MM.1S (cell line): ENCODE measurements at regions not wholly inside any gene's neighbourhood (a gene's known extent, or its start where the extent isn't known, plus 50 kb on each side); places are given as distances from the start of the nearest gene placed in this dataset.

Experiments used
- DNase-seq: peaks from one replicate; pipeline ENCODE4 v3.0.0-alpha.2; 2015
- H2AFZ ChIP-seq: fragments of 300-600 bp; sonication (generic); 2 replicates; pipeline ENCODE4 v1.6.0; 2016; ENCODE audit warnings: antibody characterized with exemption, low read length
- H3F3A ChIP-seq: fragments of 300-600 bp; sonication (generic); 2 replicates; pipeline ENCODE4 v1.6.1; 2016; ENCODE audit warnings: mild to moderate bottlenecking, antibody characterized with exemption, low read length, moderate library complexity, mixed read lengths; ENCODE audit not compliant: insufficient read depth
- H3K27ac ChIP-seq: fragments of 300-600 bp; sonication (generic); 2 replicates; pipeline ENCODE4 v1.5.1; 2016; ENCODE audit warnings: mild to moderate bottlenecking, low read length
- H3K27me3 ChIP-seq: fragments of 300-600 bp; sonication (generic); replicated peaks from 2 replicates; pipeline ENCODE4 v1.6.0; 2016; ENCODE audit warnings: low read length; ENCODE audit not compliant: insufficient read depth
- H3K36me3 ChIP-seq: fragments of 300-600 bp; sonication (generic); replicated peaks from 2 replicates; pipeline ENCODE4 v1.6.1; 2016; ENCODE audit warnings: mild to moderate bottlenecking, low read length, mixed read lengths; ENCODE audit not compliant: insufficient read depth
- H3K4me1 ChIP-seq: fragments of 300-600 bp; sonication (generic); 2 replicates; pipeline ENCODE4 v1.6.1; 2016; ENCODE audit warnings: low read length, mixed read lengths
- H3K4me2 ChIP-seq: fragments of 300-600 bp; sonication (generic); 2 replicates; pipeline ENCODE4 v1.6.0; 2016; ENCODE audit warnings: low read depth, low read length
- H3K4me3 ChIP-seq: fragments of 300-600 bp; sonication (generic); 2 replicates; pipeline ENCODE4 v1.5.1; 2016; ENCODE audit warnings: low read length, mixed read lengths
- H3K79me2 ChIP-seq: fragments of 300-600 bp; sonication (generic); 2 replicates; pipeline ENCODE4 v1.6.1; 2016; ENCODE audit warnings: mixed run types, low read length, mixed read lengths
- H3K9ac ChIP-seq: fragments of 300-600 bp; sonication (generic); 2 replicates; pipeline ENCODE4 v1.6.1; 2016; ENCODE audit warnings: low read length, mixed read lengths
- H3K9me2 ChIP-seq: fragments of 300-600 bp; sonication (generic); replicated peaks from 2 replicates; pipeline ENCODE4 v1.6.1; 2016; ENCODE audit warnings: mild to moderate bottlenecking, low read length, mixed read lengths; ENCODE audit not compliant: insufficient read depth
- H3K9me3 ChIP-seq: fragments of 300-600 bp; sonication (generic); replicated peaks from 2 replicates; pipeline ENCODE4 v1.6.1; 2016; ENCODE audit warnings: mild to moderate bottlenecking, low read length, mixed read lengths; ENCODE audit not compliant: insufficient read depth
- H4K20me1 ChIP-seq: fragments of 300-600 bp; sonication (generic); 2 replicates; pipeline ENCODE4 v1.6.1; 2016; ENCODE audit warnings: mild to moderate bottlenecking, low read length, moderate library complexity, mixed read lengths; ENCODE audit not compliant: insufficient read depth
- EZH2 ChIP-seq: fragments of 300-600 bp; sonication (generic); optimal IDR thresholded peaks from 2 replicates; pipeline ENCODE3; 2017; ENCODE audit warnings: low read depth, mild to moderate bottlenecking, antibody characterized with exemption, low read length, mixed read lengths
- EZH2phosphoT487 ChIP-seq: fragments of 300-600 bp; sonication (generic); IDR thresholded peaks from 2 replicates; pipeline ENCODE4 v1.6.1; 2018; ENCODE audit warnings: antibody characterized with exemption, low read length
- TF ChIP-seq, protein P1 (sequence below): fragments of 300-600 bp; sonication (generic); IDR thresholded peaks from 2 replicates; pipeline ENCODE4 v1.5.1; 2016; ENCODE audit warnings: antibody characterized with exemption, low read length, mixed read lengths

DNA sequence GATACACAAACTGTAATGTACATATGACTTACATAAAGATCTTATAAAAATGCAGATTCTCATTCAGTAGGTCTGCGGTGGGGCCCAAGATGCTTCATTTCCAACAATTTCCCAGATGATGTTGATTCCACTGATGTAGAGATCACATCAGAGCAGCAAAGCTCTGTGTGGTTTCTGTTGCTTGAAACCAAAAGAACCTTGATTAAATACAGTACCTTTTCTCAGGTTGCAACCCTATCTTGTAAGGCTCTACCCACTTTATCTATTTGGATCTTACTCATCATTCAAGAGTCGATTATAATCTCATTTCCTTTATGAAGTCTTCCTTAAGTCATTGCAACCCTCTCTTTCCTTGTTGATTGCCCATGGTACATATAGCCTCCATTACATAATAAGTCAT, 816.8 kb downstream of the RPA4 start:
- no peak overlapping the region for H3K4me2 ChIP-seq
- no peaks in the 10 kb centered on the region for H3K79me2 ChIP-seq
- DNase-seq, result no peak
- H2AFZ ChIP-seq, result no peak overlapping the region
- H3K9me2 ChIP-seq, result no peaks in the 10 kb centered on the region
- no peaks in the 10 kb centered on the region for H3K9me3 ChIP-seq
- H3K4me3 ChIP-seq, result no peak overlapping the region
- H4K20me1 ChIP-seq, result no peaks in the 10 kb centered on the region
- TF ChIP-seq EZH2phosphoT487, result no peak
- H3K9ac ChIP-seq, result no peak overlapping the region
- no peaks in the 10 kb centered on the region for H3F3A ChIP-seq
- H3K27me3 ChIP-seq, result no peaks in the 10 kb centered on the region
- no peak overlapping the region for H3K27ac ChIP-seq
- H3K36me3 ChIP-seq, result no peaks in the 10 kb centered on the region
- H3K4me1 ChIP-seq, result no peaks in the 10 kb centered on the region

DNA sequence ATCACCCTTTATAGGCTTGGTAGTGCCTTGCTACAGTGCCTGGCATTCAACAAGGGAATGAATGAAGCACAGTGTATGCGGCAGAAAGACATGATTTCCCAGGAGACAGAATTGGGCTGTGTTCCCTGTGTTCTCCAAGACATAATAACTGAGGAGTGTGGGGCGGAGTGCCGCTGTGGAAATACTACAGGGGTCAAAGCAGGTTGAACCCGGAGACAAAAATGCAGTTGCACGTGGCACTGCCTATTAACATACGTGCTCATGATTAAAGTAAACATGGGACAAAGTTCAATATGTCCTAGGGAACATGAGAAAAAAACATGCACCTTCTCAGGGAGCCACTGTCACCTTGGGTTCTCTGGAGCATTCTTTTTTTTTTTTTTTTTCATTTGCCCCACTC, 820.8 kb downstream of the RPA4 start:
- TF ChIP-seq, protein P1, sequence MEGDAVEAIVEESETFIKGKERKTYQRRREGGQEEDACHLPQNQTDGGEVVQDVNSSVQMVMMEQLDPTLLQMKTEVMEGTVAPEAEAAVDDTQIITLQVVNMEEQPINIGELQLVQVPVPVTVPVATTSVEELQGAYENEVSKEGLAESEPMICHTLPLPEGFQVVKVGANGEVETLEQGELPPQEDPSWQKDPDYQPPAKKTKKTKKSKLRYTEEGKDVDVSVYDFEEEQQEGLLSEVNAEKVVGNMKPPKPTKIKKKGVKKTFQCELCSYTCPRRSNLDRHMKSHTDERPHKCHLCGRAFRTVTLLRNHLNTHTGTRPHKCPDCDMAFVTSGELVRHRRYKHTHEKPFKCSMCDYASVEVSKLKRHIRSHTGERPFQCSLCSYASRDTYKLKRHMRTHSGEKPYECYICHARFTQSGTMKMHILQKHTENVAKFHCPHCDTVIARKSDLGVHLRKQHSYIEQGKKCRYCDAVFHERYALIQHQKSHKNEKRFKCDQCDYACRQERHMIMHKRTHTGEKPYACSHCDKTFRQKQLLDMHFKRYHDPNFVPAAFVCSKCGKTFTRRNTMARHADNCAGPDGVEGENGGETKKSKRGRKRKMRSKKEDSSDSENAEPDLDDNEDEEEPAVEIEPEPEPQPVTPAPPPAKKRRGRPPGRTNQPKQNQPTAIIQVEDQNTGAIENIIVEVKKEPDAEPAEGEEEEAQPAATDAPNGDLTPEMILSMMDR, result no peak
- TF ChIP-seq EZH2 (no peak), EZH2phosphoT487 (no peak)
- Histone ChIP-seq H3K27me3 (no peaks in the 10 kb centered on the region), H3K27ac (no peak overlapping the region), H3K9ac (no peak overlapping the region), H3K79me2 (no peaks in the 10 kb centered on the region), H3F3A (no peaks in the 10 kb centered on the region), H3K4me3 (no peak overlapping the region), H3K9me2 (no peaks in the 10 kb centered on the region), H2AFZ (no peak overlapping the region), H3K4me1 (no peaks in the 10 kb centered on the region), H3K9me3 (no peaks in the 10 kb centered on the region), H3K4me2 (no peak overlapping the region), H4K20me1 (no peaks in the 10 kb centered on the region), H3K36me3 (no peaks in the 10 kb centered on the region)
- no peak for DNase-seq

DNA sequence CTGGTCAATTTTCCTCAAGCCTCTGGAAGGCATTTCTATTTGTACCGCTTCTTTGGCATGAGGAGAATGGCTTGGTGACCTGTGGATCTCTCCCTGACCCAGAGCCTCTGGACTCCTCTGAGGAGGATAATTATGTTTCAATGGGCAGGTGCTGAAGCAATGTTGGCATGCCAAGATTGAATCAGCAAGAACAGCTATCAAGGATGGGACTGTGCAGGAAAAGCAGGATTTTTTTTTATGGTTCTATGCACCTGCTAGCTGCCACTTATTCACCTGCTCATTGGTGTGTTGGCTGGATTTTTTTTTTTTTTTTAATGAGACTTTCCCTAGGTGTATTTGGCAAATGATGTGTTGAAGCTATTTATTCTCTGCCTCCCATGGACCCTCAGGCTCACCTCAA, 821.2 kb downstream of the RPA4 start:
- DNase-seq, result no peak

DNA sequence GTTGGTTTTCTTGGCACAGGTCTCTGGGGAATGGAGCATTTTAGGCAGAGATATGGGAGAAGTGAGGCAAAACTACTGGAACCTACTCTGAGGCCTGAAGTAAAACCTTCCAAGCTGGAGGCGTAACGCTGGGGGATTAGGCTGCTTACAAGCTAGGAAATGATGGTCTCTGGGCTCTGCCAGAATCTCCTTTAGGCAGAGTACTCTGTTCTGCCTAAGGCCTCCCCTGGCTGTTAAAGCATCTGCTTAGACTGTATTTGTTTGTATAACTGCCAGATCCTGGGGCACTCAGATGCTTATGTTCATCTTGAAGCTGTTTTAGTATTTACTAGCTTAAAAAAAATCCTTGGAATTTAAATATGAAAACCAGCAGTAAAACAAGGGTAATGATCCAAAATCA, 822.2 kb downstream of the RPA4 start:
- Histone ChIP-seq H3K9me2 (no peaks in the 10 kb centered on the region), H3K4me3 (no peak overlapping the region), H3F3A (no peaks in the 10 kb centered on the region), H3K4me2 (no peak overlapping the region), H3K9ac (no peak overlapping the region), H3K9me3 (no peaks in the 10 kb centered on the region), H4K20me1 (no peaks in the 10 kb centered on the region), H3K27ac (no peak overlapping the region), H2AFZ (no peak overlapping the region), H3K4me1 (no peaks in the 10 kb centered on the region), H3K79me2 (no peaks in the 10 kb centered on the region), H3K36me3 (no peaks in the 10 kb centered on the region), H3K27me3 (no peaks in the 10 kb centered on the region)
- DNase-seq, result no peak
- TF ChIP-seq EZH2phosphoT487 (no peak), EZH2 (no peak)
- TF ChIP-seq, protein P1, result no peak

More for the DNA sequence above, 821.2 kb downstream of the RPA4 start:
- H3K9ac ChIP-seq, result no peak overlapping the region
- H4K20me1 ChIP-seq, result no peaks in the 10 kb centered on the region
- no peaks in the 10 kb centered on the region for H3K27me3 ChIP-seq
- TF ChIP-seq EZH2phosphoT487 (no peak), EZH2 (no peak)
- TF ChIP-seq, protein P1, result no peak
- no peaks in the 10 kb centered on the region for H3F3A ChIP-seq
- H3K36me3 ChIP-seq, result no peaks in the 10 kb centered on the region
- H3K4me3 ChIP-seq, result no peak overlapping the region
- H3K27ac ChIP-seq, result no peak overlapping the region
- H3K4me1 ChIP-seq, result no peaks in the 10 kb centered on the region
- no peak overlapping the region for H3K4me2 ChIP-seq
- no peak overlapping the region for H2AFZ ChIP-seq
- no peaks in the 10 kb centered on the region for H3K9me2 ChIP-seq
- no peaks in the 10 kb centered on the region for H3K9me3 ChIP-seq
- H3K79me2 ChIP-seq, result no peaks in the 10 kb centered on the region
